CD4-positive, alpha-beta T cell treated with Interleukin-2 at 100 ng/mL for 4 hours (primary cell): ENCODE measurements at regions not wholly inside any gene's neighbourhood (a gene's known extent, or its start where the extent isn't known, plus 50 kb on each side); places are given as distances from the start of the nearest gene placed in this dataset.

Experiments used
- DNase-seq: peaks from one replicate; pipeline ENCODE4 v3.0.0-alpha.2; 2020; ENCODE audit warnings: low spot score

DNA sequence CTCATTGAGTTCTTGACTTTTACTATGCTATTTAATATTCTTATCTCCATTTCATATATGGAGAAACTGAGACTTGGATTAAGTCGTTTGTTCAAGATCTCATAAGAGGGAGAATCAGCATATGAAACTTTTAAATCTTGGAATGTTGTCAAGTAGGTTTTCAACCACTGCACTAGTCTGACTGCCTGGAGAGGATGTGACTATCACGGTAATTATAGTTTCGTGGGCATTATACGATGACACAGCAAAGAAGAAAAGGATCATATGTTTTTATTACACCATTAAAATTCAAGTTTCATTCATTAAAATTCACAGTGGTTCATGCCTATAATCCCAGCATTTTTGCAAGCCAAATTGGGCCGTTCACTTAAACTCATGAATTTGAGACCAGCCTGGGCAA is 555.2 kb downstream of the SLITRK1 start:
- DNase-seq, result no peak

DNA sequence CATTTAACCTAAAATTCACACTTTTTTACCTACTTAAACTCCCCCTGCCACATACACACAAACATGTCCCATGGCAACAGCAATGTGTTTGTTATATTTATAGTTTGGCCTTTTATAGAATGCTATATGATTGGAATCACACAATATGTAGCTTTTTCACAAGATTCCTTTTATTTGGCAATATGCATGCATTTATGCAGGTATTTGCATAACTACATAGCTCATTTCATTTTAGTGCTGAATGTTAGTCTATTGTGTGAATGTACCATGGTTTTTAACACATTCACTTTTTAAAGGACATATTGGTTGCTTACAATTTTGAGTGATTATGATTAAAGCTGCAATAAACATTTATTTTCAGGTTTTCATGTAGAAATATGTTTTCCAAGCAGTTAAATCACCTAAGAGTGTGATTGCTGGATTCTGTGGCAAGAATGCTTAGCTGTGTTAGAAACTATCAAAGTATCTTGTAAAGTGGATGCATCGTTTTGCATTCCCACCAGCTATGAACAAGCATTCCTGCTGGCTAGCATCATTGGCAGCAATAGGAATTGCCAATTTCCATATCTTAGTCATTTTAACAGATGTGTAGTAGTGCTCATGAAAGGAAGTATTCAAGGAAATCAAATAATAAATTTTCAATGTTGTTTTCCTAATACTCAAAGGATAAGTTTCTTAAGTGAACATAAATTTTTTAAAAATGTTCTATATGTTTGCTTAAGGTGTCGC is 557.0 kb downstream of the SLITRK1 start:
- DNase-seq, result no peak

DNA sequence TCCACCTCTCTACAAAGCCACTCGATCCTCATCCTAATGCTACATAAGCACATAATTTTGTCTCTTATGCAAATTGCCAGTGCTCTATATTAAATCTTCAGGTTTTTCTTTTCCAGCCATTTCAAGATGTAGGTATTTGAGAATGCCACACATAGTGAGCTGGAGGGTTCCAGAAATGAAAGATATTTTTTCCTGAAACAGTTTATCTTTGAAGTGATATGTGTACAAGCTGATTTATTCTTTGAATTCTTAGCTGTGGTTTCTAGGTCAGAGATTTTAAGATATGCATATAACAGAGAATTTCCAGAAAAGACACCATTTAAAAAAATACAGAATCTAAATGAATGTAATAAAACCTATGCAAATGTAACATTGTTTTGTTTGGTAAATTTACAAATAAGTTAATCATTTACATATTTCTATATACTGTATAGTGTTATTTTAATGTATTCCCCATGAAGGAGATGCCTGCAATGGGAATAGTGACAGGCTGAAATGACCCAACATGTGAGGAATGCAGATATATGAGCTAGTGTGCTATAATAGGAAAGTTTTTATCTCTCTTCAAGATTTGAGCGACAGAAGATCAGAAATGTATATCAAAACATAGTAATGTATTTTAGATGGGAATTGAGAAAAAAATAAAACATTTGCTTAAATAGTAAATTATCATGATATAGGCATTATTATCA is 570.2 kb downstream of the SLITRK1 start:
- DNase-seq, result no peak

DNA sequence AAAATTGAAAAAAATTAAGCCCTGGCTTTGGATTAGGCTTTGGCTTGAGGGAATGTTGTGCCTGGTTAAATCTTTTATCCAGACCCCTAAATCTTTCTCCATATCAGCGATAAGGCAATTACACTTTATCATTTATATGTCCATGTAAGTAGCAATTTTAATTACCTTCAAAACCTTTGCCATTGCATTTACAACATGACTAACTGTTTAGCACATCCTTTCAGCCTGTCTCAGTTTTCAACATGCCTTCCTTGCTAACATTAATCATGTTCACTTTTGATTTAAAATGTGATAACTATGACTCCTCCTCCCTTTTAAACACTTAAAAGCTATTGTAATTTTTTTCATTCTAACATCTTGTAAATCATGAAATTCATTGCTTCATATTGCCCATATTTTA is 583.7 kb downstream of the SLITRK1 start:
- DNase-seq, result no peak

DNA sequence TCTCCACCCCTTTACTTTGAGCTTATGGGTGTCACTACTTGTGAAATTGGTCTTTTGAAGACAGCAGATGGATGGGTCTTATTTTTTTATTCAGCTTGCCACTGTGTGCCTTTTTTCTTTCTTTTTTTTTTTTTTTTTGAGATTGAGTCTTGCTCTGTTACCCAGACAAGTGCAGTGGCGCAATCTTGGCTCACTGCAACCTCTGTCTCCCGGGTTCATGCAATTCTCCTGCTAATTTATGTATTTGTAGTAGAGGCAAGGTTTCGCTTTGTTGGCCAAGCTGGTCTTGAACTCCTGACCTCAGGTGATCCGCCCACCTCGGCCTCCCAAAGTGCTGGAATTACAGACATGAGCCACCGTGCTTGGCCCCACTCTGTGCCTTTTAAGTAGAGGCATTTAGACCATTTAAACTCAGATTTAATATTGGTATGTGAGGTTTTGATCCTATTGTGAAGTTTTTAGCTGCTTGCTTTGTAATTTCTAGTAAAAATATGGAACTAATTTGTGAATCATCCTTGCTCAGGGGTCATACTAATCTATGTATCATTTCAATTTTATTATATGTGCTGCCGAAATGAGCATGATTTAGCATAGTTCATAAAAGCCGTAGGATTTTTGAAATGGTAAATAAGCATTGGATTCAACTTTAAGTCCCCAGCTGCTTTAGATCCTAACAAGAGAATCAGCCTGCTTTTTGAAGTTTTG is 584.5 kb downstream of the SLITRK1 start:
- no peak for DNase-seq

DNA sequence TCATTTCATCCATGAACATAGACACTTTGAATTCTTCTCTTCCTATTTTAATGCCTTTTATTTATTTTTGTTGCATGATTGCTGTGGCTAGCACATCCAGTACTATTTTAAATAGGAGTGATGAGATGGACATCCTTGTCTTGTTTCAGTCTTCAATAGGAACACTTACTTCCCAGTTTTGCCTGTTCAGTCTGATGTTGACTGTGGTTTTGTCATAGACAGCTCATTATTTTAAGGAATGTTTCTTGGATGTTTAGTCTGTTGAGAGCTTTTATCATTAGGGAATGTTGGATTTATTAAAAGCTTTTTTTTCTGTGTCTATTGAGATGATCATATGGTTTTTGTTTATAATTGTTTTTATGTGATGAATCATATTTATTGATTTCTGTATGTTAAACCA is 586.6 kb downstream of the SLITRK1 start:
- DNase-seq, result no peak

DNA sequence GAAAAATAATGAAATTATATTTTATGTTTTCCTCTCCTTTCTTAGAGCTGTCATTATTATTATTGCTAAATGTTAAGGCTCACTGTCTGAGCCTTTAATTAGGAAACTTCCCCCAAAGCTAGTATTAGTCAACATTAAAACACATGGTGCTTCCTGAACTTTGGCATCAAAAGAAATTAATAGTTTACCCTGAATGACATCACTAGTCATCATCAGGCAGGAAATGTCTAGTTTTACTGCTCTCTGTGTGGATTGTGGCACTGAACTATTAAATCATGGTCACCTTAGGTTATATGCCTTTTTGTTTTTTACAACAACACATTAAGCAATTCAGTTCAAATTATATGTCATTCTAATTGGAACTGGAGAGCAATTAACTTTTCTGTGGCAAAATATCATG is 595.5 kb downstream of the SLITRK1 start:
- no peak for DNase-seq

DNA sequence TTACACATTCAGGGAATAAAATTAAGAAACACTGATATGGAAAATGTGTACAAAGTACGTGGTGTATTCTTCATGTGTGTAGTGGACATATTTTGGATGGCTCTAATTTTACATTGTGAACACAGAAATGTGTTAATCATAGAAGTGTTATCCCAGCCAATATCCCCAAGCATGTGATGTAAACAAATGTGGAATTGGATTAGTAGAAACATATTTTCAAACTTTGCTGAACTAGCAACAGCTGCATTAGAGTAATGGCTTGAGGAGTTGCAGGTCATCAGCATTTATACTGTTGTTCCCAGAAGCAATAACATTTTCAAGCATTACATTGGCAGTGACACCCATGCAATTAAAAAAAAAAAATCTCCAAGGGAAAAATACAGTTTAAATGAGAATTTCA is 600.6 kb downstream of the SLITRK1 start:
- no peak for DNase-seq

DNA sequence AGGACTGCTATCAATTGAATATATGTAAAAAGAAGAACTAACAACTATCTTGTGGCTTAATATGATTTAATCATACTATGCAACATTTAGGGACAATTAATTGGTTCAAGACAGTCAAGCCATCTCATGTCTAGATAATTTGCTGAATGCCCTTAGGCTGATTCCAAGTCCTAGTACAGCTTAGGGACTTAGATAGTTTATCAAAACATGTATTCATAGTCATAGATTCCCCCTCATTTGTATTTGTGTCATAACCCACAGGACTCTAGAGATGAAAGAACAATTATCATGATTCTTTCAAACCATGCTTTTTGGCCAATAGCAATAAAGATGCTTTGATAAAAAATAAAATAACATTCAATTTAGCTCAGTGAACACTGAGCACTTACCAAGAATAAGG is 607.6 kb downstream of the SLITRK1 start:
- no peak for DNase-seq

DNA sequence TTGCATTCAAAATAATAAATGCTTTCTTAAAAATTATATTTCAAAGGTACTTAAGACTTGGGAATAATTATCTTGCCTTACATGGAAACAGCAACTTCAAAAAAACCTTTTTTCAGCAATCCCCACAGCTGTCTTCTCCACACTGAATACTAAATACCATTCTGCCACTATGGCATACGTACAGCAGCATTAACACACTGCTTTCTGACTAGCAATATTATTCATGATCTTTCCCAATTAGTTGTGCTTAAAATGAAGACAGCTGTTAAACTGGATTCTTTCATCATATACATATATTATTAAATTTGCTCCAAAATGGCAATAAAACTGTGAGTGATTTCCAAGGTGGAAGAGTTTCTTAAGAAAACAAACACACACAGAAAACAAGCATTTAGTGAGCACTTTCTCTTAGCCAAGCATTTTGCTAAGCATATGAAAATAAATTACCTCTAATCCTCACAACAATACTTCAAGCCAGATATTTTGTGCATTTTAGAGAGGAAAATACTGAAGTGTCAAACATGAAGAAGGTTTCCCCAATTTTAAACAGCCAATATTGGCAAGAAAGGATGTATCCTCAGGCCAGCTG is 609.5 kb downstream of the SLITRK1 start:
- DNase-seq, result no peak

DNA sequence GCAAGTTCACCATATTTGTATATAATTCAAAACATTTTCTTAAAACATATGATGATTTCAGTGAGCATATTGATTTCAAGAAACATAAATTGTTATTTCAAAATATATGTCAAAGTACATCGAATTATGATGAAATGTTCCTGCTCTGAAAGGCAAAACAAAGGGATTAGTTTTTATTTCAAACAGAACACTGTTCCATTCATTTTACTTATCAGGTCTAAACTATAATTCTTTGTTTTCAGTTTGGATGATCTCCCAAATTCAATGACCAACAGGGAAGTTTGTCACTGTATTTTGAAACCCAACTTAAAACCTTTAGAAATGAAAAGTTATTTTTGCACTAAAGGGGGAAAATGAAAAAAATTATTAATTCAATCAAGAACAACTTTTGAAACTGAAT is 610.2 kb downstream of the SLITRK1 start:
- DNase-seq, result no peak

DNA sequence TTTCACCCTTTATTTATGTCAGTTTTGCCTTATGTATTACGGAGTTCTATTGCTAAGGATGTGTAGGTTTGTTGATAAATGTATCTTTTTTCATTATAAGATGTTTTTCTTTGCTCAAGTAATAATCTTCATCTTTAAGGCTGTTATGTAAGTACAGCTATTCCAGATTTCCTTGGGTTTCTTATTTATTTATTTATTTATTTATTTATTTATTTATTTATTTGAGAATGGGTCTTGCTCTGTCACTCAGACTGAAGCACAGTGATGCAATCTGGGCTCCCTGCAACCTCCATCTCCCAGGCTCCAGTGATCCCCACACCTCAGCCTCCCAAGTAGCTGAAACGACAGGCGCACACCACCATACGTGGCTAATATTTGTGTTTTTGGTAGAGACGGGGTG is 617.0 kb downstream of the SLITRK1 start:
- no peak for DNase-seq

DNA sequence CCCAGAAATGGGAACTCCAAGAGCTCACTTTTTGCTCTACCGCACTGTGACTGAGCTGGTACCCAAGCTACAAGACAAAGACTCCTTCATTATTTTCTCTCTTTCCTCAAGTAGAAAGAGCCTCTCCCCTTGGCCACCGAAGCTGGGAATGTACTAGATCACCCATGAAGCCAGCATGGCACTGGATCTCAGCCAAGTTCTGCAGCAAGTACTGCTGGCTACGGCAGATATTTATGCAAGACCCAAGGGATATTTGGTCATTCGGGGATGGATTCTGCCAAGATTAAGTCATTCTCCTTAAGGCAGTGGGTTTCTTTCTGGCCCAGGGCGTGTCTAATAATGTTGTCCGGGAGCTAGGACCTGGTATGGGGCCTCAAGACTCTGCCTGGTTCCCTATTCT is 633.5 kb downstream of the SLITRK1 start:
- no peak for DNase-seq

DNA sequence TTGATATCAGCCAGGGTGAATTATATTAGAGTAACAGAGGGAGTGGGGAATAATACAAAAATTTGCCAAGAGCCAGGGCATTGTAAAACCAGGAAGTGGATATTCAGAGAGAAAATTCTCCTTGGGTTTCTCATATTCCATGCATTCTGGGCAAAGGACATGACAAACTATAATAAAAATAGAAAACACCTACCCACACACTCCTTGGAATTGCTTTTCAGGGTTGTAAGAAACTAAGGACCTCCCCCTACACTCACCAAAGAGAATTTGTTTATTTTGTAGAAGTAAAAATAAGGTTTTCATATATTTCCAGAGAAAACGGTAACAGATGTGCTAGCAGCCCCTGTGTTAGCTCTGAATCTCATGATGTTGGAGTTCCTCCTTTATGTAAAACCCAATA is 649.6 kb downstream of the SLITRK1 start:
- DNase-seq, result no peak

DNA sequence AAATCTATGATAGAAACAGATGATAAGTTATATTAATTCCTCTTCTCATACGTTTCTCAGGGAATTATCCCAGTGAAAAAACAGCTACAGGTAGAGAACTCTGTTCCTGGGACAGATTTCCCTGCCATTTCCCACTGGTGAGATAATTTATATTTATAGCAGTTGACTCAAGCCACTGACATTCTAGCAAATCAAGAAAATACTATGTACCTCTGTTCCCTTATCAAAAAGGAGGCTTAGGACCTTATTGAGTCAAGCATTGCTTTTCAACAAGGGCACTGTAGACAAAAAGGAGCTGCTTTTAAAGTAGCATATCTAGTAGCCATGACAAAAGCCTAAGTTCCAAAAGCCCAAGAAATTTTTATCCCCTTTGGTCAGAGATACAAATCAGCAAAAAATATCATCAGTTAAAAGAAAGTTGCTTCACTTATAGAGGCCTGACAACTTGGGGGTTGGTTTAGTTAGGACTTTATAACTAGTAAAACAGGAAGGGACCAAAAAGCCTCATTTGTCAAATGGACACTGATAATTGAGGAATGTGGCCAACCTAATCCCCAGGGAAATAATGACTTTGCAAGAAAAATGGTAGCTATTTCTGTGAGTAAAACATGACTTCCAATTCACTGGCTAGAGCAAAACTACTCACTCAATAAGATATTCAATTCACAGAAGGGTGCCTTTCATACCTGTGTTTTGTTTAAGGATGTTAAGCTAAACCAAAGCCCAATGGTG is 652.5 kb downstream of the SLITRK1 start:
- no peak for DNase-seq

DNA sequence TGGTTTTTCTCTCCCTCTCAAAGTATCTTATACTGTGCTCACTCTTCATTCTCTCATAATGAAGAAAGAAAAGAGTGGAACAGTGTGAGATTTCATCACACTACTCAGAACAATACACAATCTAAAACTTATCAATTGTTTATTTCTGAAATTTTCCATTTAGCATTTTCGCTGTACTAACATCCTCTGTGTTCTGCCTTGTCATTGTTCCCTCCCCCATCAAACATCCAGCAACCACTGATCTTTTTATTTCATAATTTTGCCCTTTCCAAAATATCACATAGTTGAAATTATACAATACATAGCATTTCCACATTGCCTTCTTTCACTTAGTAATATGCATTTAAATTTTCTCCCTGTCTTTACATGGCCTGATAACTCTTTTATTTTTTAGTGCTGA is 658.7 kb downstream of the SLITRK1 start:
- DNase-seq, result no peak

DNA sequence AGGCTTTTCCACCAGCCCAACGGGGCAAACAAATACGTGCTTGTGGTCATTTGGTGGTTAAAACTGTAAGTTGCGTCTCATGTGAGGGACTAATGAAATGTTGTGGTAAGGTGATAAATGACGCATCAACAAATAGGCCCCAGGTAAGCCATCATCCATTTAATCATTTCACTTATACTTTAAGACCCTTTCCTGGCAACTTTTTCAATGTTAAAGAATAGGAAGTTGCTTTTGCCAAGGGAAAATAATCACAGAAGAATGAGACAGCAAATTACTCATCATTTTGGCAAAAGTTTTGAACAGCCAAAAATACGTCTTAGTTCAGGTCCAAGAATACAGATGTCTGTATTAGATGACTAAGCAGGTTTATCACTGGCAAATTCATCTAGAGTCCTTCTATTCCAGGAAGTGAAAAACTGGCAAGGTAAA is 660.4 kb downstream of the SLITRK1 start:
- no peak for DNase-seq

DNA sequence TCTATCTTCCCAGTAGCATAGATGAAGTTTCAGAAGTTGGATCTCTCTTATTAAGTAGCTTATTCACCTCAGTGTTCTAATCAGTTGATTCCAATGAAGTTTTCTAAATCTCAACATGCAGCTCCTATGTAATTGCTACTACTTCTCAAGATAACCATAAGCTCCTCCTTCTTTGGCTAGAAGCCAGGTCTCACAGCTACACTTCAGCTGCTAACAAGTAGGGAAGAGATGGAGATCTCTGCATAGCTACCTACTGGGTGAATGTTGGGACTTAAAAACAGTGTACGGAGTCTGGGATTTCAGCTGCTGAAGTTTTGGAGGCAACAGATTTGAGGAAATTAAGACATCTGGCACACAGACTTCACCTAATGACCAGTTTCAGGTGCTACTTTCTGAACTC is 661.0 kb downstream of the SLITRK1 start:
- no peak for DNase-seq

DNA sequence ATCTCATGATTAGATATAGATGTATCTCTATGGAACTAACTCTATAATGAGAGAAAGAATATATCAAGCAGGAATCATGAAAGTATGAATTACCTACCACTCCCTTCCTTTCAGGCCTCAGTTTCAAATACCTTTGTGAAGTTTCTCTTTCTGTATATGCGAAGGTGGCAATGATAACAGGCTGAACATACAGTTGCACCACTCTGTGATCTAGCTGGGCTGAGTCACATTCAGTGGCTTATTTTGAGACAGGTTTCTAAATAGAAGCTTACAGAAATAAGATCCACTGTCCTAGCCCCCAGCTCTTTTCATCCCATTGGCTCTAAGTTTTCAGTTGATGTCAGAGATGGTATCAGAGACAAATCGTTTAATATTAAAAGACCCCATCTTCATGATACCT is 662.0 kb downstream of the SLITRK1 start:
- DNase-seq, result no peak

DNA sequence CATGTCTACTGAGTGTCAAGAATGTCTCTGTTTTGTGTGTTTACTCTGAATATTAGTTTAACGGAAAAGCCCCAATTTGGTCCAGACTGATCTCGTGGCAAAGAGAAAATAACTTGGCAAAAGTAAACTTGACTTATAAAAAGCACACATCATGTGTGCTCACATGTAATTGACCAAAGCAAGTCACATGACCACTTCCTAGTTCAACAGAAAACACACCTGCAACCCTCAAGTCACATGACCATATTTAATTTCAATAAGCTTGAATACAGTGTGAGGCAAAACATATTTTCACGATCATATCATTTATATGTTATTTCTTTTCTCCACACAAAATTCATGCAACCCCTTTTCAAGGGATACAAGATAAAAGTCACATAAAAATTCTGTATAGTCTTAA is 662.4 kb downstream of the SLITRK1 start:
- no peak for DNase-seq

DNA sequence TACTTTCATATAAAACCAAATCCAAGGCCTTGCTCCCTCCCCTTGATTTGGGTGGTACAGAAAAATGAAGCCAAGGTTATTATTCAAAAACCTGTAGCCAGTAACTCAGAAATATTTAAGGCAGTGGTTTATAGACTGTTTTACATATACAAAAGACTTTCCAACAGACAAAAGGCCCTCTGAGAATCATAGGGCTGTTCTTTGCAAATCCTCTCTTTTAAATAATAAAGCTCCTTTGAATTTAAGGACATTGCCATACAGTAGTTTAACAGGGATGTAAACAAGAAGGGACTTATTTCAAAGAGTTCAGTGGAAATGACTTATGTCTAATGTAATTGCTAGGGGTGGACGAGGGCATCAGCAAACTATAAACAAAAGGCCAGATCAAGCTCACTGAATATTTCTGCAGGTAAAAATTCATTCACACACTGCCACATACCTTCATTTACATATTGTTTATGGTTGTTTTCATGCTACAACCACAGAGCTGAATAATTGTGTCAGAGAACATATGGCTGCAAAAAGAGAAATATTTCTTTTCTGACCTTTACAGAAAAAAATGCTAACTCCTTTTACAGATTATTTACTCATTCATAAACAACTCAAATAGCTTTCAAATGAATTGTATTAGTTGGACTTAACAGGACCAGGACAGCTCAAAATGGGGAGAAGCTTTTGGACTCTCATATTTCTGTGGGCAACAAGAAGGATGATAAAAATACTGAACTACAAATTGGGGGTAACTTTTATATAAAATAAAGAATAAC is 665.6 kb downstream of the SLITRK1 start:
- no peak for DNase-seq

DNA sequence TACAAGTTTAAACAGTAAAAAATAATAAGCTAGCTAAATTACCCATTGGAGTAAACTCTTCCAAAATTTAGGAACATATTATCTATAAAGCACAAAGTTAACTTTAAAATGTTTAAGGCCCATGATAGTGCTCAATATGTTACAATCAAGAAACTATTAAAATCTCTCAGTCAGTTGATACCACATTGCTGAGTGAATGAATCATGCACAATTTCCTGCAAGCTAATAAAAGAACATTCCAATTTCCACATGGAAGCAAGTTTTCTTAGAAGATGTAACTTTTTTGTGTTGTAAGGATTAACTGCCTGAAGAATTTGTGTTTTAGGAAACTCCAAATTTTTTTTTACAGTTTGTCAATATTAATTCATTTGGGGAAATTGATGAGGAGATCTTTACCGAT is 666.6 kb downstream of the SLITRK1 start:
- DNase-seq, result no peak
